ENCODE measurements at regions not wholly inside any gene's neighbourhood (a gene's known extent, or its start where the extent isn't known, plus 50 kb on each side); places are given as distances from the start of the nearest gene placed in this dataset.

DNA sequence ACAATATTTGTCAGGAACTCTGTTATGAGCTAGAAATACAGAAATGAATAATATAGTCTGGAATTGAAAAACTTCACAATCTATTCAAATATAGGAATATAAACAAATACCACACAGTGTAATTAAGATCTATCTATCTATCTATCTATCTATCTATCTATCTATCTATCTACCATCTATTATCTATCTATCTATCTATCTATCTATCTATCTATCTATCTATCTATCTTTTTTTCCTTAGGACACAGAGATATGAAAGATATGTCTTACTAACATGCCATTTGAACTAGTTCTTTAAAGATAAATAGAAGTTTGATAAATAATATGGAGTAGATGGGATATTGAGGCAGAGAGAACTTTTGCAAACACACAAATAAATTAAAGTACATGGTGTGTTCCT lies 357.8 kb downstream of the PARP8 start:
- Histone ChIP-seq H3K27me3 (ENCODE audit: insufficient read depth, low read depth) (no peaks in the 10 kb centered on the region), H3K27ac (no peak overlapping the region), H3K4me2 (no peak overlapping the region), H3K9ac (no peak overlapping the region), H3K79me2 (ENCODE audit: insufficient read depth, low read depth) (no peaks in the 10 kb centered on the region), H2AFZ (ENCODE audit: low read depth) (no peak overlapping the region), H3K36me3 (ENCODE audit: insufficient read depth) (no peaks in the 10 kb centered on the region), H4K20me1 (ENCODE audit: insufficient read depth) (no peaks in the 10 kb centered on the region), H3K4me1 (ENCODE audit: low read depth, poor library complexity, severe bottlenecking) (peaks cover 3% of the 10 kb centered on the region), H3K4me3 (IDR thresholded peaks at IDR 0.05; ENCODE audit: insufficient read depth, low read depth, low read length) (no peak overlapping the region)
- TF ChIP-seq CTCF (conservative IDR thresholded peaks at IDR 0.05; ENCODE audit: low read depth, low read length) = no peak

DNA sequence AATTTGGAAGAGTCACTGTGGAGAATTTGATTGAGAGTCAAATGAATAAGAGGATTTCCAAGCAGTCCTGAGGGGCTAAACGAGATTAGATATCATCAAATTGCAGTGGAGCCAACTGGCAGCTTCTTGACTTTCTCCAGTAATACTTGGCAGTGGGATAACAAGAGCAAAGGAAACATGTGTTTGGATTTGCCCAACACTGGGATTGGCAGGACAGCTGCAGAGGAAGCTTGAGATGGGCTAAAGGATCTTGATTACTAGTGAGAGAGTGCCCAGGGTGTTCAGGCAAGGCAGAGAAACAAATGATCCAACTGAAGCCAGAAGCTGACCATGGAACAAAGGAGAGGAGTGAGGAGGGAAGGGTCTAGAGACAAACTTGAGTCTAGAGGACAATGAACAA lies 356.0 kb upstream of the ISL1 start:
- no peak overlapping the region for H3K9ac ChIP-seq
- H2AFZ ChIP-seq (ENCODE audit: low read depth) = no peak overlapping the region
- H3K4me3 ChIP-seq (IDR thresholded peaks at IDR 0.05; ENCODE audit: insufficient read depth, low read depth, low read length) = no peak overlapping the region
- no peaks in the 10 kb centered on the region for H3K4me1 ChIP-seq (ENCODE audit: low read depth, poor library complexity, severe bottlenecking)
- no peak overlapping the region for H3K27ac ChIP-seq
- H3K36me3 ChIP-seq (ENCODE audit: insufficient read depth) = no peaks in the 10 kb centered on the region
- H3K79me2 ChIP-seq (ENCODE audit: insufficient read depth, low read depth) = no peaks in the 10 kb centered on the region
- no peaks in the 10 kb centered on the region for H4K20me1 ChIP-seq (ENCODE audit: insufficient read depth)
- TF ChIP-seq CTCF (conservative IDR thresholded peaks at IDR 0.05; ENCODE audit: low read depth, low read length) = no peak
- H3K4me2 ChIP-seq = no peak overlapping the region
- no peaks in the 10 kb centered on the region for H3K27me3 ChIP-seq (ENCODE audit: insufficient read depth, low read depth)

DNA sequence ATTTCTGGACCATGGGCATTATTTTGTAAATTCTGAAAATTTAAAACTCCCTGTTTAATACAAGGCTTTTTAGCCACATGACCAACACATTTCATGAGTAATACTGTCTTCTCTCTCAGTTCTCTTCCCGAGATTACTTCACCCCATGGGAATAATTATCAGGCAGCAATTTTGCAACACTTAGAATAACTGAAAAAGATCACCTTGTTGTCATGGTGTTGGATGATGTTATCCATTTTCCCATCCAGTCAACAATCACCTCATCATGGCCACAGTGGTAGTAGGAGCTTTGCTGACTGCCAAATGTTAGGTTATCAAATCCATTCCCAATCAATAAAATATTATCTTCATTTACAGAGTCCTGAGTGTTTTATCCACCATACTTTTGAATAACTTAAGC lies 354.9 kb upstream of the ISL1 start:
- Histone ChIP-seq H2AFZ (ENCODE audit: low read depth) (no peak overlapping the region), H3K36me3 (ENCODE audit: insufficient read depth) (no peaks in the 10 kb centered on the region; the same call in 1 of the 2 replicates), H3K27me3 (ENCODE audit: insufficient read depth, low read depth) (no peaks in the 10 kb centered on the region), H3K9ac (no peak overlapping the region), H3K4me3 (IDR thresholded peaks at IDR 0.05; ENCODE audit: insufficient read depth, low read depth, low read length) (no peak overlapping the region), H3K4me1 (ENCODE audit: low read depth, poor library complexity, severe bottlenecking) (no peaks in the 10 kb centered on the region), H3K79me2 (ENCODE audit: insufficient read depth, low read depth) (no peaks in the 10 kb centered on the region), H3K4me2 (no peak overlapping the region), H4K20me1 (ENCODE audit: insufficient read depth) (no peaks in the 10 kb centered on the region), H3K27ac (no peak overlapping the region)
- TF ChIP-seq CTCF (conservative IDR thresholded peaks at IDR 0.05; ENCODE audit: low read depth, low read length) = no peak

DNA sequence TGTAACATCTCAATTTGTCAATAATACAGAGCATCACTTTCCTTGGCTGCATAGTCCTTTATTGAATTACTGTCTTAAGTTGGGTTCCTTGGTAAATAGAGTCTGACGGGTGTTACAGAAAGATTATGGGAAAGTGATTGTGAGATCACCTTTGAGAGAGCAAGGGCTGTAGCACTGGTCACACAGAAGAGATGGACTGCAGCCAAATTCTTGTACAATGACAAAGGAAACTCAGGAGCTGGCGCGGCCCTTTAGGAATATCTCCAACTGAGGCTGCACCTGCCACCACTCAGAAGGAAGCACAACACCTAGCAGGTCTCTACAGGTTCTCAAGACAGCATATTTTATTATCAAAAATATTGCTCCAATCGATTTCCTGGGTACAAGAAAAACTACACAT lies 350.0 kb upstream of the ISL1 start:
- no peaks in the 10 kb centered on the region for H3K4me1 ChIP-seq (ENCODE audit: low read depth, poor library complexity, severe bottlenecking)
- no peak overlapping the region for H3K4me3 ChIP-seq (IDR thresholded peaks at IDR 0.05; ENCODE audit: insufficient read depth, low read depth, low read length)
- H3K27me3 ChIP-seq (ENCODE audit: insufficient read depth, low read depth) = no peaks in the 10 kb centered on the region
- H3K9ac ChIP-seq = no peak overlapping the region
- H3K79me2 ChIP-seq (ENCODE audit: insufficient read depth, low read depth) = no peaks in the 10 kb centered on the region
- no peak overlapping the region for H3K27ac ChIP-seq
- H4K20me1 ChIP-seq (ENCODE audit: insufficient read depth) = no peaks in the 10 kb centered on the region
- no peaks in the 10 kb centered on the region; the same call in 1 of the 2 replicates for H3K36me3 ChIP-seq (ENCODE audit: insufficient read depth)
- no peak overlapping the region for H3K4me2 ChIP-seq
- no peak overlapping the region for H2AFZ ChIP-seq (ENCODE audit: low read depth)
- no peak for TF ChIP-seq CTCF (conservative IDR thresholded peaks at IDR 0.05; ENCODE audit: low read depth, low read length)

All from KMS-11 (cell line).